ENCODE measurements at regions not wholly inside any gene's neighbourhood (a gene's known extent, or its start where the extent isn't known, plus 50 kb on each side); places are given as distances from the start of the nearest gene placed in this dataset.

- TF ChIP-seq EZH2 (IDR thresholded peaks at IDR 0.05; ENCODE audit: low read length) (no peak), CTCF (optimal IDR thresholded peaks at IDR 0.05 in 1 of 3, IDR thresholded peaks at IDR 0.05 in 1 of 3, conservative IDR thresholded peaks at IDR 0.05 in 1 of 3; ENCODE audit: extremely low read depth in 1 of 3, insufficient read depth in 2 of 3, low read length in 3 of 3) (no peak)
Observed at GRCh38 chr10:28479927-28480627, 52.8 kb upstream of the WAC start.

Data from keratinocyte (primary cell).